Erythroblast (primary cell): ENCODE measurements at regions not wholly inside any gene's neighbourhood (a gene's known extent, or its start where the extent isn't known, plus 50 kb on each side); places are given as distances from the start of the nearest gene placed in this dataset.

ENCODE experiments used
- GATA1 ChIP-seq: IDR thresholded peaks from 2 replicates; pipeline ENCODE4 v1.6.1; 2011; ENCODE audit warnings: low read depth, mild to moderate bottlenecking, control low read depth, low read length, moderate library complexity
- POLR2A ChIP-seq: IDR thresholded peaks from 2 replicates; pipeline ENCODE4 v1.6.1; 2011; ENCODE audit warnings: mild to moderate bottlenecking, low read length

DNA sequence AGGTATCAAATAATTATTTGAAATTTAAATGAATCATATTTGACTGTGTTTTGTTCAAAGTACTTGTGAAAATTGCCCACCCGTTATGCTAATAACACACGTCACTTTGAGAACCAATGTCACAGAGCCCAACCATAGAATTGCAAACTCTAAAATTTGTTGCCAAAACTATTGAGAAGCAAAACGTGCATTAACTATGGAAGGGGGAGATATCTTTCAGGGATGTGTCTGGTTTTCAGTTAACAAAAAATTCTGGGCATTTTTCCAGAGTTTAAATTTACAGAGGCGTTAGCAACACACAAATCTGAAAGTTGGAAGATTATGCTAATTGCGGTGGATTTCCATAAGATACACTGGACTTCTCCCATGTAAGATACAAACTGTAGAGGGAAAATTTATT lies 371.8 kb upstream of the E2F7 start:
- no peak for TF ChIP-seq POLR2A
- TF ChIP-seq GATA1 = no peak
